BJ (cell line): ENCODE measurements at regions not wholly inside any gene's neighbourhood (a gene's known extent, or its start where the extent isn't known, plus 50 kb on each side); places are given as distances from the start of the nearest gene placed in this dataset.

Experiments used
- CTCF ChIA-PET: fragments of 350-600 bp; formaldehyde crosslinking; extraction: SDS; loops from one replicate; lab custom pipeline; 2021; ENCODE audit warnings: antibody characterized with exemption, inconsistent platforms; lab: Yijun Ruan, JAX
- POLR2A ChIA-PET: fragments of 300-600 bp; sonication (Branson Sonifier 250); formaldehyde crosslinking; extraction: SDS; loops from one replicate; lab custom pipeline; 2021; ENCODE audit warnings: antibody characterized with exemption; lab: Charles Lee
- DNase-seq: peaks from one replicate; pipeline ENCODE4 v3.0.0-alpha.2; 2011; ENCODE audit warnings: low read depth
- H3K27me3 ChIP-seq: 2 replicates; pipeline ENCODE4 v1.6.0; 2011; ENCODE audit warnings: low read length; ENCODE audit not compliant: control insufficient read depth, insufficient read depth
- H3K36me3 ChIP-seq: 2 replicates; pipeline ENCODE4 v1.5.1; 2011; ENCODE audit warnings: low read length; ENCODE audit not compliant: control insufficient read depth, insufficient read depth
- H3K4me3 ChIP-seq: 2 replicates; pipeline ENCODE4 v1.5.1; 2011; ENCODE audit warnings: low read depth, mild to moderate bottlenecking, control low read depth, low read length
- CTCF ChIP-seq: IDR thresholded peaks from 2 replicates; pipeline ENCODE4 v1.5.1; 2011; ENCODE audit warnings: low read depth, mild to moderate bottlenecking, control low read depth, inconsistent platforms, low read length, moderate library complexity; ENCODE audit not compliant: insufficient read depth

GRCh38 chr17:59451706-59452105 lies 113.7 kb upstream of the DHX40 start:
- ChIA-PET POLR2A (no interaction called here), CTCF (interaction anchor here (0.6 to 2.8 kb wide), 3 partner anchors 9 to 140 kb away, joined by 5 to 13 read pairs (median 5); no protein-coding TSS in a partner anchor)
- DNase-seq: no peak
- Histone ChIP-seq H3K27me3 (no peaks in the 10 kb centered on the region), H3K4me3 (no peak overlapping the region), H3K36me3 (no peaks in the 10 kb centered on the region)
- TF ChIP-seq CTCF: no peak

- Histone ChIP-seq H3K36me3 (no peaks in the 10 kb centered on the region), H3K27me3 (no peaks in the 10 kb centered on the region), H3K4me3 (no peak overlapping the region)
- DNase-seq: no peak
- CTCF ChIA-PET: interaction anchor here (0.9 kb wide), 1 partner anchor 15 kb away, joined by 3 read pairs; no protein-coding TSS in a partner anchor
- no peak for TF ChIP-seq CTCF
- POLR2A ChIA-PET: no interaction called here
Observed at GRCh38 chr17:59454633-59455105, 110.7 kb upstream of the DHX40 start.

- ChIA-PET POLR2A (no interaction called here), CTCF (interaction anchor here (0.5 to 2.0 kb wide), 2 partner anchors 15 to 127 kb away, joined by 3 to 8 read pairs; no protein-coding TSS in a partner anchor)
- no peak for DNase-seq
- Histone ChIP-seq H3K4me3 (no peak overlapping the region), H3K27me3 (no peaks in the 10 kb centered on the region), H3K36me3 (no peaks in the 10 kb centered on the region)
- no peak for TF ChIP-seq CTCF
Observed at GRCh38 chr17:59456428-59456827, 109.0 kb upstream of the DHX40 start.

- ChIA-PET POLR2A (no interaction called here), CTCF (interaction anchor here (0.5 to 2.0 kb wide), 2 partner anchors 16 to 127 kb away, joined by 3 to 8 read pairs; no protein-coding TSS in a partner anchor)
Observed at GRCh38 chr17:59456923-59457615, 108.3 kb upstream of the DHX40 start.

More at GRCh38 chr17:59456923-59457615, 108.3 kb upstream of the DHX40 start:
- DNase-seq: no peak
- H3K36me3 ChIP-seq: no peaks in the 10 kb centered on the region
- no peak for TF ChIP-seq CTCF
- no peaks in the 10 kb centered on the region for H3K27me3 ChIP-seq
- no peak overlapping the region for H3K4me3 ChIP-seq
